Endodermal cell (in vitro differentiated cells): ENCODE measurements at regions not wholly inside any gene's neighbourhood (a gene's known extent, or its start where the extent isn't known, plus 50 kb on each side); places are given as distances from the start of the nearest gene placed in this dataset.

ENCODE experiments used
- DNase-seq: peaks from one replicate; pipeline ENCODE4 v3.0.0-alpha.2; 2017
- H3K27ac ChIP-seq: 2 replicates; pipeline ENCODE4 v1.5.1; 2013; ENCODE audit warnings: mild to moderate bottlenecking, low read depth, low read length, moderate library complexity
- H3K27me3 ChIP-seq: 2 replicates; pipeline ENCODE4 v1.6.1; 2013; ENCODE audit warnings: mild to moderate bottlenecking, low read length, moderate library complexity; ENCODE audit not compliant: insufficient read depth, control insufficient read depth, poor library complexity, severe bottlenecking
- H3K36me3 ChIP-seq: 2 replicates; pipeline ENCODE4 v1.7.0; 2013; ENCODE audit warnings: mild to moderate bottlenecking, low read length, moderate library complexity; ENCODE audit not compliant: control insufficient read depth, insufficient read depth
- H3K4me1 ChIP-seq: one replicate; pipeline ENCODE4 v1.7.0; 2013; ENCODE audit warnings: low read length; ENCODE audit not compliant: control insufficient read depth, insufficient read depth
- H3K4me3 ChIP-seq: 2 replicates; pipeline ENCODE4 v1.5.1; 2013; ENCODE audit warnings: mild to moderate bottlenecking, low read length, moderate library complexity
- H3K9ac ChIP-seq: 2 replicates; pipeline ENCODE4 v1.6.1; 2013; ENCODE audit warnings: mild to moderate bottlenecking, low read length, moderate library complexity; ENCODE audit not compliant: poor library complexity, severe bottlenecking; ENCODE audit errors: extremely low read depth
- H3K9me3 ChIP-seq: 2 replicates; pipeline ENCODE4 v1.6.1; 2013; ENCODE audit warnings: mild to moderate bottlenecking, low read length, moderate library complexity; ENCODE audit not compliant: control insufficient read depth
- H3K27ac Mint-ChIP-seq: 2 replicates; pipeline ENCODE4 v1.8.0; 2020; ENCODE audit warnings: mixed read lengths
- H3K27me3 Mint-ChIP-seq: 2 replicates; pipeline ENCODE4 v1.8.0; 2021; ENCODE audit warnings: mild to moderate bottlenecking, mixed read lengths; ENCODE audit not compliant: insufficient read depth
- H3K36me3 Mint-ChIP-seq: 2 replicates; pipeline ENCODE4 v1.8.0; 2020; ENCODE audit warnings: low read depth, mixed read lengths
- H3K4me1 Mint-ChIP-seq: 2 replicates; pipeline ENCODE4 v1.8.0; 2020; ENCODE audit warnings: mixed read lengths
- H3K4me3 Mint-ChIP-seq: 2 replicates; pipeline ENCODE4 v1.8.0; 2020; ENCODE audit warnings: mild to moderate bottlenecking, moderate library complexity, mixed read lengths
- H3K9me3 Mint-ChIP-seq: 2 replicates; pipeline ENCODE4 v1.8.0; 2020; ENCODE audit warnings: mild to moderate bottlenecking, mixed read lengths
- CTCF ChIP-seq: fragments of 200-600 bp; sonication (generic); conservative IDR thresholded peaks from 2 replicates; pipeline ENCODE4 v1.5.0; 2021; ENCODE audit warnings: antibody characterized with exemption, mild to moderate bottlenecking
- WGBS, 2 experiments: methylation state at CpG; one replicate each; pipeline versions ENCODE4 v1.1.5 to v1.1.7; 2013; ENCODE audit warnings: missing lambda C conversion rate in 2 of 2, mixed read lengths in 1 of 2; ENCODE audit not compliant: insufficient coverage in 1 of 2, insufficient read length in 1 of 2; 5-methylcytosine and 5-hydroxymethylcytosine counted together

- Histone ChIP-seq H3K9ac (no peak overlapping the region), H3K4me1 (no peaks in the 10 kb centered on the region), H3K27ac (no peak overlapping the region), H3K4me3 (no peak overlapping the region), H3K9me3 (no peaks in the 10 kb centered on the region), H3K27me3 (no peaks in the 10 kb centered on the region), H3K36me3 (no peaks in the 10 kb centered on the region)
- peaks cover 1% of the 10 kb centered on the region for H3K27me3 Mint-ChIP-seq
- no peaks in the 10 kb centered on the region for H3K4me1 Mint-ChIP-seq
- H3K27ac Mint-ChIP-seq: no peak overlapping the region
- DNase-seq: no peak
- peaks cover 2% of the 10 kb centered on the region for H3K9me3 Mint-ChIP-seq
- TF ChIP-seq CTCF: no peak
- no peak overlapping the region for H3K4me3 Mint-ChIP-seq
- H3K36me3 Mint-ChIP-seq: no peaks in the 10 kb centered on the region
Observed at GRCh38 chr1:217253985-217254384, 376.9 kb downstream of the GPATCH2 start.

GRCh38 chr1:217253351-217253750 lies 377.5 kb downstream of the GPATCH2 start:
- H3K4me3 ChIP-seq: no peak overlapping the region
- Mint-ChIP-seq H3K4me1 (no peaks in the 10 kb centered on the region), H3K4me3 (no peak overlapping the region), H3K9me3 (peaks cover 2% of the 10 kb centered on the region), H3K27me3 (peaks cover 1% of the 10 kb centered on the region), H3K27ac (no peak overlapping the region), H3K36me3 (no peaks in the 10 kb centered on the region)
- 96% methylated on average over 2 of the region's 2 CpGs; no CpG with 5 or more reads in 1 of the 2 experiments for WGBS, 2 experiments
- no peaks in the 10 kb centered on the region for H3K9me3 ChIP-seq
- no peaks in the 10 kb centered on the region for H3K36me3 ChIP-seq
- no peaks in the 10 kb centered on the region for H3K27me3 ChIP-seq
- no peak overlapping the region for H3K9ac ChIP-seq
- DNase-seq: no peak
- TF ChIP-seq CTCF: no peak
- no peak overlapping the region for H3K27ac ChIP-seq
- no peaks in the 10 kb centered on the region for H3K4me1 ChIP-seq

GRCh38 chr1:217251121-217251520 lies 379.8 kb downstream of the GPATCH2 start:
- no peaks in the 10 kb centered on the region for H3K36me3 ChIP-seq
- H3K4me3 ChIP-seq: no peak overlapping the region
- 92 to 100% methylated on average over 1 of the region's 1 CpG for WGBS, 2 experiments
- Mint-ChIP-seq H3K9me3 (peaks cover 2% of the 10 kb centered on the region), H3K4me3 (no peak overlapping the region), H3K27me3 (peaks cover 1% of the 10 kb centered on the region), H3K4me1 (no peaks in the 10 kb centered on the region), H3K36me3 (no peaks in the 10 kb centered on the region), H3K27ac (no peak overlapping the region)
- no peak for DNase-seq
- H3K27ac ChIP-seq: no peak overlapping the region
- H3K9me3 ChIP-seq: no peaks in the 10 kb centered on the region
- H3K27me3 ChIP-seq: no peaks in the 10 kb centered on the region
- no peak for TF ChIP-seq CTCF
- no peak overlapping the region for H3K9ac ChIP-seq
- H3K4me1 ChIP-seq: no peaks in the 10 kb centered on the region
